Fibroblast of skin of abdomen (primary cell): ENCODE measurements at regions not wholly inside any gene's neighbourhood (a gene's known extent, or its start where the extent isn't known, plus 50 kb on each side); places are given as distances from the start of the nearest gene placed in this dataset.

Experiments used
- DNase-seq: peaks from one replicate; pipeline ENCODE4 v3.0.0-alpha.2; 2013

- no peak for DNase-seq
These were observed 170.5 kb downstream of the AREG start for GRCh38 chr4:74615411-74615810.

- DNase-seq: no peak
These were observed 173.2 kb downstream of the AREG start for GRCh38 chr4:74618166-74618565.

GRCh38 chr4:74618659-74619058 is 173.7 kb downstream of the AREG start:
- DNase-seq: peak; percentile 47

GRCh38 chr4:74619931-74620702 is 174.2 kb downstream of the BTC start:
- peak; percentile 11 for DNase-seq

GRCh38 chr4:74621616-74622015 is 172.7 kb downstream of the BTC start:
- no peak for DNase-seq

GRCh38 chr4:74623041-74623440 is 171.3 kb downstream of the BTC start:
- peak; percentile 38 for DNase-seq

- peak; percentile 83 for DNase-seq
These were observed 169.8 kb downstream of the BTC start for GRCh38 chr4:74624351-74625151.

- DNase-seq: no peak
These were observed 168.3 kb downstream of the BTC start for GRCh38 chr4:74625981-74626380.

GRCh38 chr4:74627093-74627492 is 167.2 kb downstream of the BTC start:
- DNase-seq: no peak

- no peak for DNase-seq
These were observed 166.8 kb downstream of the BTC start for GRCh38 chr4:74627504-74627903.

GRCh38 chr4:74628852-74629620 is 165.3 kb downstream of the BTC start:
- DNase-seq: peak; percentile 5

- no peak for DNase-seq
These were observed 163.8 kb downstream of the BTC start for GRCh38 chr4:74630551-74630950.

GRCh38 chr4:74631338-74631737 is 163.0 kb downstream of the BTC start:
- no peak for DNase-seq

GRCh38 chr4:74631988-74632387 is 162.3 kb downstream of the BTC start:
- DNase-seq: no peak

GRCh38 chr4:74632634-74633033 is 161.7 kb downstream of the BTC start:
- peak; percentile 73 for DNase-seq

- DNase-seq: no peak
These were observed 159.2 kb downstream of the BTC start for GRCh38 chr4:74635074-74635473.

- DNase-seq: no peak
These were observed 158.7 kb downstream of the BTC start for GRCh38 chr4:74635490-74636123.

GRCh38 chr4:74638001-74638400 is 156.3 kb downstream of the BTC start:
- peak; percentile 71 for DNase-seq

GRCh38 chr4:74638689-74639088 is 155.6 kb downstream of the BTC start:
- no peak for DNase-seq

GRCh38 chr4:74640111-74640903 is 154.0 kb downstream of the BTC start:
- peak; percentile 79 for DNase-seq

GRCh38 chr4:74642006-74642405 is 152.3 kb downstream of the BTC start:
- no peak for DNase-seq

- no peak for DNase-seq
These were observed 145.1 kb downstream of the BTC start for GRCh38 chr4:74649193-74649592.
